Osteocyte (in vitro differentiated cells): ENCODE measurements at regions not wholly inside any gene's neighbourhood (a gene's known extent, or its start where the extent isn't known, plus 50 kb on each side); places are given as distances from the start of the nearest gene placed in this dataset.
"Not testable (repeated sequence)": the region's sequence is repeated elsewhere in the genome, so short reads cannot be mapped to it uniquely, and the experiment has no call there.

Source experiments
- DNase-seq: peaks from one replicate; pipeline ENCODE4 v3.0.0; 2021; ENCODE audit warnings: mixed read lengths; ENCODE audit not compliant: unreplicated experiment; ENCODE audit errors: extremely low spot score
- H3K27ac Mint-ChIP-seq: one replicate; pipeline ENCODE4 v1.8.0; 2021; ENCODE audit warnings: mild to moderate bottlenecking, mixed read lengths; ENCODE audit not compliant: unreplicated experiment
- H3K27me3 Mint-ChIP-seq: one replicate; pipeline ENCODE4 v1.8.0; 2021; ENCODE audit warnings: mixed read lengths; ENCODE audit not compliant: unreplicated experiment
- H3K36me3 Mint-ChIP-seq: one replicate; pipeline ENCODE4 v1.8.0; 2021; ENCODE audit warnings: mixed read lengths; ENCODE audit not compliant: unreplicated experiment
- H3K4me1 Mint-ChIP-seq: one replicate; pipeline ENCODE4 v1.8.0; 2021; ENCODE audit warnings: mixed read lengths; ENCODE audit not compliant: unreplicated experiment
- H3K4me3 Mint-ChIP-seq: one replicate; pipeline ENCODE4 v1.8.0; 2021; ENCODE audit warnings: mild to moderate bottlenecking, moderate library complexity, mixed read lengths; ENCODE audit not compliant: unreplicated experiment
- H3K9me3 Mint-ChIP-seq: one replicate; pipeline ENCODE4 v1.8.0; 2021; ENCODE audit warnings: mixed read lengths; ENCODE audit not compliant: unreplicated experiment
- TF ChIP-seq, protein P1 (sequence below): fragments of 200-600 bp; sonication (generic); IDR thresholded peaks from 2 replicates; pipeline ENCODE4 v1.5.0; 2021; ENCODE audit warnings: antibody characterized with exemption, mild to moderate bottlenecking, moderate library complexity

DNA sequence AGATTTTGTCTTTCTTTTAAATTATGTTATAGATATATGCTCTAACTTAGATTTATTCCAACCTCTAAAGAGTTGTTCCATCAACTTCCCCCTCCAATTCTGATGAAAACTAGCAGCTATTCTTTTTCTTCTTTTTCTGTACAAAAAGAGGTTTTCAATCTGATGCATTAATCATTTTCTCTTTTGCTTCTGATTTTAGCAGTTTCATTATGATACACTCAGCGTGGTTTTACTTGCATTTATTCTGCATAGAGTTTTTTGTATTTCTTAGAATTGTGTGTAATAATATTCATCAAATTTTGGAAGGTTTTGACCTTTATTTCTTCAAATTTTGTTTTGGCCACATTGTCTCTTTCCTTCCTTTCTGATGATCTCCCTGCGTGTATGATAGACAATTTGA, 968.1 kb upstream of the CDH18 start:
- TF ChIP-seq, protein P1, sequence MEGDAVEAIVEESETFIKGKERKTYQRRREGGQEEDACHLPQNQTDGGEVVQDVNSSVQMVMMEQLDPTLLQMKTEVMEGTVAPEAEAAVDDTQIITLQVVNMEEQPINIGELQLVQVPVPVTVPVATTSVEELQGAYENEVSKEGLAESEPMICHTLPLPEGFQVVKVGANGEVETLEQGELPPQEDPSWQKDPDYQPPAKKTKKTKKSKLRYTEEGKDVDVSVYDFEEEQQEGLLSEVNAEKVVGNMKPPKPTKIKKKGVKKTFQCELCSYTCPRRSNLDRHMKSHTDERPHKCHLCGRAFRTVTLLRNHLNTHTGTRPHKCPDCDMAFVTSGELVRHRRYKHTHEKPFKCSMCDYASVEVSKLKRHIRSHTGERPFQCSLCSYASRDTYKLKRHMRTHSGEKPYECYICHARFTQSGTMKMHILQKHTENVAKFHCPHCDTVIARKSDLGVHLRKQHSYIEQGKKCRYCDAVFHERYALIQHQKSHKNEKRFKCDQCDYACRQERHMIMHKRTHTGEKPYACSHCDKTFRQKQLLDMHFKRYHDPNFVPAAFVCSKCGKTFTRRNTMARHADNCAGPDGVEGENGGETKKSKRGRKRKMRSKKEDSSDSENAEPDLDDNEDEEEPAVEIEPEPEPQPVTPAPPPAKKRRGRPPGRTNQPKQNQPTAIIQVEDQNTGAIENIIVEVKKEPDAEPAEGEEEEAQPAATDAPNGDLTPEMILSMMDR, result no peak
- Mint-ChIP-seq H3K4me1 (no peaks in the 10 kb centered on the region), H3K27ac (no peak overlapping the region), H3K9me3 (no peaks in the 10 kb centered on the region), H3K36me3 (no peaks in the 10 kb centered on the region), H3K27me3 (peaks cover 16% of the 10 kb centered on the region), H3K4me3 (no peak overlapping the region)
- no peak for DNase-seq

GRCh38 chr5:20949636-20950035, 961.6 kb upstream of the CDH18 start:
- Mint-ChIP-seq H3K9me3 (peaks cover 3% of the 10 kb centered on the region), H3K27ac (no peak overlapping the region), H3K4me3 (no peak overlapping the region), H3K4me1 (no peaks in the 10 kb centered on the region), H3K27me3 (peaks cover 5% of the 10 kb centered on the region), H3K36me3 (no peaks in the 10 kb centered on the region)
- TF ChIP-seq, protein P1, result no peak
- DNase-seq, result no peak

DNA sequence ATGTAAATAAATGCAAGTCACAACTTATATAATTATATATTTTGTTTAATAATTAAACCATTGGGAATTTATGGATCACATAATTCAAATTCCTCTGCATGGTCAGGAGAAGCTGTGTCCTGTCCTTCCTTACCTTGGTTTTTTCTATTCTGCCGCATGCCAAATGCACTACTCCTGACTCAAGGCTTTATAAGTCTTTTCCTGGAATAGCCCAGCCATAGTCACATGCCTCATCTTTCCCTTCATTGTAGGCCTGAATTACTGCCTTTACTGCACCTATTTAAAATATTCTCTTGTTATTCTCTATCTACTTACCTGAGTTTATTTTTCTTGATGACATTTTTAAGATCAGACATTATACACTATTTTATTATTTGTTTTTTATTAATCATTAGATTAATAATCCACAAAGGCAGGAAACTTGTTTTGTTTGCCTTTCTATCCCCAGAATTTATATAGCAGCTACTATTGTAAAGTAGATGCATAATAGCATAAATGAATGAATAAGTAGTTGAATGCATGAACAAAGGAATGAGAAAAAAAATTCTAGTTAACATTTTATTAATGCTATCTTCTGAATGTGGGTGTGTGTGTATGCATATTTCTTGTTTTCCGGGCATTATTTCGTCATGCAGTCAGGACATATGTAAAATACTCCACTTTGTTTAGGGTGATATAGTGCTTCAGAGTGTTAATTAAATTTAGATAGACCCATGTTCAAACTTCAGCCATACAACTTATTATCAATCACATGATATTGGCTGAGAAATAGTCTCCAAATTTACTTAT, 955.4 kb upstream of the CDH18 start:
- not testable (repeated sequence) for H3K4me3 Mint-ChIP-seq, H3K36me3 Mint-ChIP-seq, H3K4me1 Mint-ChIP-seq, H3K27me3 Mint-ChIP-seq, H3K27ac Mint-ChIP-seq, H3K9me3 Mint-ChIP-seq, DNase-seq

DNA sequence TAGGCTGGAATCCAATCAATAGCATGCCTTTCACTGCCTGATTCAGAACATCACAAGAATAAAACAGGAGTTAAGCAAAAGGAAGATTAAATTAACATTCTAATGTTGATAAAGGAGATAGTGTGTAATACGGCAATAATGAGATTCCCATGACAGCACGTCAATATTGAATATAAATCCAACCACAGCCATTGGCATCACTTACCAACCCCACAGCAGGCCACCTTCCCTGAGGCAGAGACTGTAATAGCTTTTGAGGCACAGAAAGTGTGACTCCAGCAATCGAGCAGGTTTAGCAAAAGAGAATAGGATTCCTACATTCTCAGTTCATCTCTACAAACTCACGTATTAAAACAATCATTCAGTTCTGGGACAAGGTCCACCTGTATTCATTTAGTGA, 954.6 kb upstream of the CDH18 start:
- H3K27ac Mint-ChIP-seq, H3K27me3 Mint-ChIP-seq, H3K9me3 Mint-ChIP-seq, DNase-seq, H3K4me3 Mint-ChIP-seq, H3K4me1 Mint-ChIP-seq, H3K36me3 Mint-ChIP-seq: not testable (repeated sequence)

DNA sequence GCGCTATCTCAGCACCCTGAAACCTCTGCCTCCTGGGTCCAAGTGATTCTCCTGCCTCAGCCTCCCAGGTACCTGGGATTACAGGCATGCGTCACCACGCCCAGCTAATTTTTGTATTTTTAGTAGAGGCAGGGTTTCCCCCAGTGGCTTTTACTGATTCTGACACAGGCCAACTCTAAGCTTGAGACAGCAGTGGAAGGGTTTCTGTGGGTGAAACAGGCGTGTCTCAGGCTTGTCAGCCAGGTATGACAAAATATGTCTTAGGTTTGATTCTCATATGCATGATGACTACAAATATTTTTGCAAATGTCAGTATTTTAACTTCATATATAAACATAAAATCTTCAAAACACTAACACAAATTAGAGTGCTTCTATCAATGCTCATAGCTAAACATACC, 952.8 kb upstream of the CDH18 start:
- not testable (repeated sequence) for H3K4me1 Mint-ChIP-seq, H3K4me3 Mint-ChIP-seq, H3K27me3 Mint-ChIP-seq, H3K27ac Mint-ChIP-seq, H3K36me3 Mint-ChIP-seq, H3K9me3 Mint-ChIP-seq, DNase-seq

GRCh38 chr5:20890936-20891335, 902.9 kb upstream of the CDH18 start:
- not testable (repeated sequence) for H3K36me3 Mint-ChIP-seq, DNase-seq, H3K4me1 Mint-ChIP-seq, H3K27me3 Mint-ChIP-seq, H3K9me3 Mint-ChIP-seq, H3K4me3 Mint-ChIP-seq, H3K27ac Mint-ChIP-seq

- not testable (repeated sequence) for H3K9me3 Mint-ChIP-seq, H3K4me1 Mint-ChIP-seq, H3K27me3 Mint-ChIP-seq, H3K4me3 Mint-ChIP-seq, H3K27ac Mint-ChIP-seq, H3K36me3 Mint-ChIP-seq, DNase-seq
These were observed 887.7 kb upstream of the CDH18 start for GRCh38 chr5:20875726-20876125.

DNA sequence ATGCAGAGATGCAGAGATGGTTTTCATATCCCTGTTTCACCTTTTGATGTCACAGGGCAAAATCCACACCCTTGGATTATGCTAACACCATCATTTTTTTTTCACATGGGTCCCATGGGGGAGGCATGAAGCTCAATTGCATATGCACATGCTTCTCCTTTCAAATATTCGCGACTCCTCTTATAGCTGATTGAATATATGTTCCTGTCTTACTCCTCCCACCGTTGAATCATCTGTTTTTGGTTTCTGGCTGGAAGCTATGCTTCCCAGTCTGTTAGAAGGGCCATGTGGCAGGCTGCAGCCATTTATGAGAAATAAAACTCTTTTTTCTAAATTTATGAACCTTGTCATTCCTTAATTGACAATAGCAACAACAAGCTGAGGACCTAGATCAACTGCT, 877.9 kb upstream of the CDH18 start:
- H3K4me3 Mint-ChIP-seq, H3K27ac Mint-ChIP-seq, H3K9me3 Mint-ChIP-seq, DNase-seq, H3K4me1 Mint-ChIP-seq, H3K36me3 Mint-ChIP-seq, H3K27me3 Mint-ChIP-seq: not testable (repeated sequence)
